ENCODE measurements at regions not wholly inside any gene's neighbourhood (a gene's known extent, or its start where the extent isn't known, plus 50 kb on each side); places are given as distances from the start of the nearest gene placed in this dataset.

DNA sequence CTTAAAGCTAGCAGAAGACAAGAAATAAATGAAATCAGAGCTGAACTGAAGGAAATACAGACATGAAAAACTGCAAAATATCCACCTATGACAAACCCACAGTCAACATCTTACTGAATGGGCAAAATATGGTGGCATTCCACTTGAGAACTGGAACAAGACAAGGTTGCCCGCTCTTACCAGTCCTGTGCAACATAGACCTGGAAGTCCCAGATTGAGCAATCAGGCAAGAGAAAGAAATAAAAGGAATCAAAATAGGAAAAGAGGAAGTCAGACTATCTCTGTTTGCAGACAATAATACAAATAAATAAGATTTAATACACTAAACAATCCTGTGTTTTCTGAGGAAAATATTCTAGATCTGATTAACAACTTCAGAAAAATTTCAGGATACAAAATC, 570.5 kb upstream of the SEMA3D start (continued):
- TF ChIP-seq, protein P1, sequence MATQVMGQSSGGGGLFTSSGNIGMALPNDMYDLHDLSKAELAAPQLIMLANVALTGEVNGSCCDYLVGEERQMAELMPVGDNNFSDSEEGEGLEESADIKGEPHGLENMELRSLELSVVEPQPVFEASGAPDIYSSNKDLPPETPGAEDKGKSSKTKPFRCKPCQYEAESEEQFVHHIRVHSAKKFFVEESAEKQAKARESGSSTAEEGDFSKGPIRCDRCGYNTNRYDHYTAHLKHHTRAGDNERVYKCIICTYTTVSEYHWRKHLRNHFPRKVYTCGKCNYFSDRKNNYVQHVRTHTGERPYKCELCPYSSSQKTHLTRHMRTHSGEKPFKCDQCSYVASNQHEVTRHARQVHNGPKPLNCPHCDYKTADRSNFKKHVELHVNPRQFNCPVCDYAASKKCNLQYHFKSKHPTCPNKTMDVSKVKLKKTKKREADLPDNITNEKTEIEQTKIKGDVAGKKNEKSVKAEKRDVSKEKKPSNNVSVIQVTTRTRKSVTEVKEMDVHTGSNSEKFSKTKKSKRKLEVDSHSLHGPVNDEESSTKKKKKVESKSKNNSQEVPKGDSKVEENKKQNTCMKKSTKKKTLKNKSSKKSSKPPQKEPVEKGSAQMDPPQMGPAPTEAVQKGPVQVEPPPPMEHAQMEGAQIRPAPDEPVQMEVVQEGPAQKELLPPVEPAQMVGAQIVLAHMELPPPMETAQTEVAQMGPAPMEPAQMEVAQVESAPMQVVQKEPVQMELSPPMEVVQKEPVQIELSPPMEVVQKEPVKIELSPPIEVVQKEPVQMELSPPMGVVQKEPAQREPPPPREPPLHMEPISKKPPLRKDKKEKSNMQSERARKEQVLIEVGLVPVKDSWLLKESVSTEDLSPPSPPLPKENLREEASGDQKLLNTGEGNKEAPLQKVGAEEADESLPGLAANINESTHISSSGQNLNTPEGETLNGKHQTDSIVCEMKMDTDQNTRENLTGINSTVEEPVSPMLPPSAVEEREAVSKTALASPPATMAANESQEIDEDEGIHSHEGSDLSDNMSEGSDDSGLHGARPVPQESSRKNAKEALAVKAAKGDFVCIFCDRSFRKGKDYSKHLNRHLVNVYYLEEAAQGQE (IDR thresholded peaks at IDR 0.05; ENCODE audit: low read depth) = no peak
- TF ChIP-seq CEBPB (IDR thresholded peaks at IDR 0.05; ENCODE audit: low read depth) (no peak), CBX3 (IDR thresholded peaks at IDR 0.05; ENCODE audit: low read depth) (no peak)

DNA sequence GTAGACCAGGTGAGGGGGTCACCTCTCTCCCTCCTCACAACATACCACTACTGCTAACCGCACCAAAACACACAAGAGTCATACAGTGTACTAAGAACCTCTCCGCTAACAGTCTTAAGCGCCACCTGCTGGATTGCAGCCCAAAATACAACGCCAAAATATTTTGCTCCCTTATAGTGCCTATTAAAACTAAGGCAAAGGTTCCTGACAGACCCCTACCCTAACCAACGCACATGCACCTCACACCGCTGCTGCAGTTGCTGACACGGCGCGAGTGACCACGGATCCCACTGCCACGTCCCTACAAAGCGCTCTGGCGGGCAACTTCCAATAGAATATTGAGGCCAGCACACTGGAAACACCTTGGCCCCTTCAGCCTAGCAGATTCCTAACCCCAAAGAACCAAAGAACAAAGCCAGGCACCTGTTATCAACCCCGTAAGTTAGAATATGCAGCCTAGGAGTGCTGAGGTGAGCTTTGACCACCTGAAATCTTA, 563.6 kb upstream of the SEMA3D start:
- no TSS peak for BruUV-seq (replicated peaks)
- Histone ChIP-seq H3K4me2 (ENCODE audit: low read length) (no peak overlapping the region), H3K4me1 (ENCODE audit: control insufficient read depth in 1 of 2, insufficient read depth in 2 of 2, low read length in 2 of 2) (0 out of 4 replicates have a peak, but pooled peaks cover 0 to 4% of the 10 kb centered on the region in 2 experiments), H3K4me3 (replicated peaks in 1 of 2; ENCODE audit: low read depth in 1 of 2, low read length in 2 of 2) (no peak overlapping the region), H3K79me2 (ENCODE audit: insufficient read depth, low read length) (no peaks in the 10 kb centered on the region), H3K27ac (ENCODE audit: low read depth, low read length) (no peak overlapping the region), H2AFZ (ENCODE audit: low read depth, low read length, poor library complexity, severe bottlenecking) (peak overlapping the region; percentile 20), H4K20me1 (ENCODE audit: insufficient read depth) (no peaks in the 10 kb centered on the region), H3K9me3 (ENCODE audit: control insufficient read depth in 1 of 2, insufficient read depth in 1 of 2, low read depth in 1 of 2, low read length in 2 of 2) (peaks cover 4 to 6% of the 10 kb centered on the region in 2 experiments; a peak in 1 of 4 replicates), H3K36me3 (ENCODE audit: control insufficient read depth in 1 of 2, insufficient read depth in 2 of 2, low read length in 2 of 2) (no peaks in the 10 kb centered on the region), H3K27me3 (ENCODE audit: insufficient read depth, low read length) (no peaks in the 10 kb centered on the region), H3K9ac (ENCODE audit: low read length) (no peak overlapping the region), H3K9me2 (ENCODE audit: insufficient read depth) (no peaks in the 10 kb centered on the region)
- ATAC-seq (peak; percentile 98), DNase-seq (ENCODE audit: low read depth, low spot score) (peak; percentile 32)
- TF ChIP-seq, protein P2, sequence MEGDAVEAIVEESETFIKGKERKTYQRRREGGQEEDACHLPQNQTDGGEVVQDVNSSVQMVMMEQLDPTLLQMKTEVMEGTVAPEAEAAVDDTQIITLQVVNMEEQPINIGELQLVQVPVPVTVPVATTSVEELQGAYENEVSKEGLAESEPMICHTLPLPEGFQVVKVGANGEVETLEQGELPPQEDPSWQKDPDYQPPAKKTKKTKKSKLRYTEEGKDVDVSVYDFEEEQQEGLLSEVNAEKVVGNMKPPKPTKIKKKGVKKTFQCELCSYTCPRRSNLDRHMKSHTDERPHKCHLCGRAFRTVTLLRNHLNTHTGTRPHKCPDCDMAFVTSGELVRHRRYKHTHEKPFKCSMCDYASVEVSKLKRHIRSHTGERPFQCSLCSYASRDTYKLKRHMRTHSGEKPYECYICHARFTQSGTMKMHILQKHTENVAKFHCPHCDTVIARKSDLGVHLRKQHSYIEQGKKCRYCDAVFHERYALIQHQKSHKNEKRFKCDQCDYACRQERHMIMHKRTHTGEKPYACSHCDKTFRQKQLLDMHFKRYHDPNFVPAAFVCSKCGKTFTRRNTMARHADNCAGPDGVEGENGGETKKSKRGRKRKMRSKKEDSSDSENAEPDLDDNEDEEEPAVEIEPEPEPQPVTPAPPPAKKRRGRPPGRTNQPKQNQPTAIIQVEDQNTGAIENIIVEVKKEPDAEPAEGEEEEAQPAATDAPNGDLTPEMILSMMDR (IDR thresholded peaks at IDR 0.05 in 2 of 3, conservative IDR thresholded peaks at IDR 0.05 in 1 of 3; ENCODE audit: borderline replicate concordance in 1 of 3, insufficient read depth in 1 of 3, low read depth in 2 of 3, low read length in 2 of 3) = peak; percentile 43 to 77 (median 76); a peak in 5 of 6 replicates
- TF ChIP-seq RAD21 (IDR thresholded peaks at IDR 0.05; ENCODE audit: low read depth) (peak; percentile 69), CEBPB (IDR thresholded peaks at IDR 0.05; ENCODE audit: low read depth) (no peak)
- RAD21 ChIA-PET (ENCODE audit: low non-redundant PET in 1 of 2, low total read pairs in 2 of 2, uncharacterized antibody in 2 of 2, unreplicated experiment in 2 of 2) = no interaction called here
- POLR2A ChIA-PET = no interaction called here
- CTCF ChIA-PET = no interaction called here
- intact Hi-C loops (cut with micrococcal nuclease) = loop anchor here (1.0 to 5.0 kb wide), 2 partner anchors 563 to 709 kb away; partner anchors contain the start of gene SEMA3D
